H9 (cell line): ENCODE measurements at regions not wholly inside any gene's neighbourhood (a gene's known extent, or its start where the extent isn't known, plus 50 kb on each side); places are given as distances from the start of the nearest gene placed in this dataset.

ENCODE experiments used
- DNase-seq: peaks from one replicate; pipeline ENCODE4 v3.0.0-alpha.2; 2017
- H2AFZ ChIP-seq: one replicate; pipeline ENCODE4 v1.6.1; 2013; ENCODE audit warnings: mild to moderate bottlenecking, low read length, control low read depth, moderate library complexity
- H2AK5ac ChIP-seq: 2 replicates; pipeline ENCODE4 v1.6.1; 2013; ENCODE audit warnings: low read length, control low read depth, mixed read lengths; ENCODE audit not compliant: insufficient read length
- H2BK120ac ChIP-seq: one replicate; pipeline ENCODE4 v1.6.1; 2013; ENCODE audit warnings: low read depth, mild to moderate bottlenecking, low read length, control low read depth, inconsistent platforms; ENCODE audit not compliant: poor library complexity, severe bottlenecking
- H2BK12ac ChIP-seq: 2 replicates; pipeline ENCODE4 v1.6.1; 2013; ENCODE audit warnings: low read length, control low read depth, mixed read lengths, low read depth; ENCODE audit not compliant: insufficient read length
- H2BK15ac ChIP-seq: 2 replicates; pipeline ENCODE4 v1.6.1; 2013; ENCODE audit warnings: low read depth, low read length, control low read depth
- H2BK20ac ChIP-seq: one replicate; pipeline ENCODE4 v1.6.1; 2013; ENCODE audit warnings: low read depth, mild to moderate bottlenecking, low read length, control low read depth, inconsistent platforms; ENCODE audit not compliant: poor library complexity, severe bottlenecking
- H2BK5ac ChIP-seq: 2 replicates; pipeline ENCODE4 v1.6.1; 2013; ENCODE audit warnings: low read length, control low read depth, mixed read lengths; ENCODE audit not compliant: insufficient read length
- H3K14ac ChIP-seq: 2 replicates; pipeline ENCODE4 v1.6.1; 2013; ENCODE audit warnings: low read length, control low read depth; ENCODE audit not compliant: insufficient read depth
- H3K18ac ChIP-seq: 2 replicates; pipeline ENCODE4 v1.6.1; 2013; ENCODE audit warnings: low read depth, mild to moderate bottlenecking, mixed read lengths, low read length, control low read depth; ENCODE audit not compliant: insufficient read length
- H3K23ac ChIP-seq: 2 replicates; pipeline ENCODE4 v1.6.1; 2013; ENCODE audit warnings: low read length, control low read depth, mixed read lengths, low read depth; ENCODE audit not compliant: insufficient read length
- H3K23me2 ChIP-seq: 2 replicates; pipeline ENCODE4 v1.6.1; 2013; ENCODE audit warnings: low read depth, mild to moderate bottlenecking, mixed read lengths, low read length, control low read depth; ENCODE audit not compliant: insufficient read length, poor library complexity, severe bottlenecking
- H3K27ac ChIP-seq: 2 replicates; pipeline ENCODE4 v1.5.1; 2013; ENCODE audit warnings: low read length, control low read depth, mixed read lengths, low read depth; ENCODE audit not compliant: insufficient read length
- H3K27me3 ChIP-seq: 2 replicates; pipeline ENCODE4 v1.6.1; 2013; ENCODE audit warnings: low read length, control low read depth, inconsistent platforms; ENCODE audit not compliant: insufficient read depth
- H3K4ac ChIP-seq: 2 replicates; pipeline ENCODE4 v1.6.1; 2013; ENCODE audit warnings: low read depth, mild to moderate bottlenecking, control low read depth, inconsistent platforms, low read length, moderate library complexity
- H3K4me1 ChIP-seq: 2 replicates; pipeline ENCODE4 v1.6.1; 2013; ENCODE audit warnings: low read length, control low read depth, inconsistent platforms; ENCODE audit not compliant: insufficient read depth
- H3K4me2 ChIP-seq: 2 replicates; pipeline ENCODE4 v1.6.1; 2013; ENCODE audit warnings: low read length, control low read depth, mixed read lengths; ENCODE audit not compliant: insufficient read length, insufficient read depth
- H3K56ac ChIP-seq: 2 replicates; pipeline ENCODE4 v1.6.1; 2013; ENCODE audit warnings: low read depth, mild to moderate bottlenecking, mixed read lengths, low read length, control low read depth; ENCODE audit not compliant: insufficient read length
- H3K79me1 ChIP-seq: 2 replicates; pipeline ENCODE4 v1.6.1; 2013; ENCODE audit warnings: low read depth, mild to moderate bottlenecking, moderate library complexity, low read length, control low read depth, inconsistent platforms; ENCODE audit not compliant: insufficient read depth, poor library complexity, severe bottlenecking
- H3K79me2 ChIP-seq: 2 replicates; pipeline ENCODE4 v1.6.1; 2013; ENCODE audit warnings: low read length, control low read depth, inconsistent platforms; ENCODE audit not compliant: insufficient read depth
- H3K9ac ChIP-seq: 2 replicates; pipeline ENCODE4 v1.6.1; 2013; ENCODE audit warnings: low read length, control low read depth, mixed read lengths; ENCODE audit not compliant: insufficient read length; ENCODE audit errors: extremely low read depth
- H3K9me3 ChIP-seq: one replicate; pipeline ENCODE4 v1.6.1; 2013; ENCODE audit warnings: low read depth, low read length, inconsistent platforms; ENCODE audit not compliant: control insufficient read depth
- H3T11ph ChIP-seq: one replicate; pipeline ENCODE4 v1.6.1; 2013; ENCODE audit warnings: mild to moderate bottlenecking, low read length, control low read depth, inconsistent platforms
- H4K20me1 ChIP-seq: one replicate; pipeline ENCODE4 v1.6.1; 2013; ENCODE audit not compliant: control insufficient read depth, insufficient read length, insufficient read depth
- H4K5ac ChIP-seq: 2 replicates; pipeline ENCODE4 v1.6.1; 2013; ENCODE audit warnings: low read depth, mild to moderate bottlenecking, mixed read lengths, low read length, control low read depth; ENCODE audit not compliant: insufficient read length
- H4K8ac ChIP-seq: replicated peaks from 2 replicates; pipeline ENCODE4 v1.6.1; 2013; ENCODE audit warnings: low read length, control low read depth, mixed read lengths, low read depth; ENCODE audit not compliant: insufficient read length
- H4K91ac ChIP-seq: 2 replicates; pipeline ENCODE4 v1.6.1; 2013; ENCODE audit warnings: low read depth, mild to moderate bottlenecking, moderate library complexity, mixed read lengths, low read length, control low read depth; ENCODE audit not compliant: insufficient read length
- H3K27ac Mint-ChIP-seq, 3 experiments: 2 replicates in 2 of 3; 3 replicates in 1 of 3; pipeline ENCODE4 v1.8.0; 2020 to 2021; ENCODE audit warnings: mixed read lengths in 3 of 3, mild to moderate bottlenecking in 1 of 3, moderate library complexity in 1 of 3
- H3K27me3 Mint-ChIP-seq: 2 replicates; pipeline ENCODE4 v1.8.0; 2021; ENCODE audit warnings: low read depth, mild to moderate bottlenecking, moderate library complexity, mixed read lengths
- H3K36me3 Mint-ChIP-seq, 3 experiments: 2 replicates in 2 of 3; 3 replicates in 1 of 3; pipeline ENCODE4 v1.8.0; 2020 to 2021; ENCODE audit warnings: low read depth in 3 of 3, mixed read lengths in 3 of 3; ENCODE audit not compliant: insufficient read depth in 1 of 3
- H3K4me1 Mint-ChIP-seq, 2 experiments: 2 replicates each; pipeline ENCODE4 v1.8.0; 2020; ENCODE audit warnings: mixed read lengths in 2 of 2
- H3K4me3 Mint-ChIP-seq, 2 experiments: 2 replicates in 1 of 2; 3 replicates in 1 of 2; pipeline ENCODE4 v1.8.0; 2020 to 2021; ENCODE audit warnings: mild to moderate bottlenecking in 2 of 2, mixed read lengths in 2 of 2, moderate library complexity in 1 of 2
- H3K9me3 Mint-ChIP-seq, 2 experiments: 2 replicates in 1 of 2; 3 replicates in 1 of 2; pipeline ENCODE4 v1.8.0; 2020; ENCODE audit warnings: mild to moderate bottlenecking in 2 of 2, mixed read lengths in 2 of 2, moderate library complexity in 1 of 2
- CTCF ChIP-seq: fragments of 200-600 bp; sonication (generic); conservative IDR thresholded peaks from 3 replicates; pipeline ENCODE4 v1.8.0; 2021; ENCODE audit warnings: antibody characterized with exemption, mild to moderate bottlenecking
- WGBS: extraction: QIAGEN DNeasy Blood & Tissue Kit; methylation state at CpG from one replicate; pipeline ENCODE4 v1.1.7; 2013; ENCODE audit warnings: missing lambda C conversion rate, low lambda C conversion rate, mixed read lengths; ENCODE audit not compliant: insufficient read length; ENCODE audit errors: extremely low coverage; 5-methylcytosine and 5-hydroxymethylcytosine counted together

- peaks cover 23% of the 10 kb centered on the region in 2 experiments for H3K4me1 Mint-ChIP-seq
- peaks cover 8 to 13% of the 10 kb centered on the region in 2 experiments; a peak in 3 of 5 replicates for H3K9me3 Mint-ChIP-seq
- Histone ChIP-seq H2BK5ac (no peak overlapping the region), H3K4me2 (no peak overlapping the region), H3K56ac (no peak overlapping the region), H3K18ac (no peak overlapping the region), H3T11ph (no peak overlapping the region), H3K27ac (no peak overlapping the region), H3K9ac (no peak overlapping the region), H3K79me1 (no peaks in the 10 kb centered on the region), H2BK20ac (no peak overlapping the region), H3K79me2 (no peaks in the 10 kb centered on the region), H2BK120ac (no peak overlapping the region), H3K4ac (no peak overlapping the region), H3K4me1 (no peaks in the 10 kb centered on the region), H4K91ac (no peak overlapping the region), H3K27me3 (no peaks in the 10 kb centered on the region), H4K5ac (no peak overlapping the region), H4K8ac (no peak overlapping the region), H4K20me1 (no peaks in the 10 kb centered on the region), H2AK5ac (no peak overlapping the region), H3K23me2 (no peaks in the 10 kb centered on the region), H3K9me3 (no peaks in the 10 kb centered on the region), H2BK15ac (no peak overlapping the region), H2AFZ (no peak overlapping the region), H2BK12ac (no peak overlapping the region), H3K14ac (no peak overlapping the region), H3K23ac (no peak overlapping the region)
- H3K27ac Mint-ChIP-seq, result no peak overlapping the region
- H3K27me3 Mint-ChIP-seq, result peaks cover 5% of the 10 kb centered on the region
- no peak for DNase-seq
- WGBS, result no CpG with 5 or more reads among the region's 2 CpGs
- no peak overlapping the region for H3K4me3 Mint-ChIP-seq
- H3K36me3 Mint-ChIP-seq, result peaks cover 0 to 6% (median 0%) of the 10 kb centered on the region in 3 experiments; a peak in 2 of 7 replicates
- no peak for TF ChIP-seq CTCF
Measured at GRCh38 chr1:14020006-14020405, 320.0 kb downstream of the PRDM2 start.
